Fibroblast of peridontal ligament (primary cell): ENCODE measurements at regions not wholly inside any gene's neighbourhood (a gene's known extent, or its start where the extent isn't known, plus 50 kb on each side); places are given as distances from the start of the nearest gene placed in this dataset.
A peak's percentile ranks its signal among the peaks of the same experiment; 100 is the strongest.

Experiments
- DNase-seq: peaks from one replicate; pipeline ENCODE4 v3.0.0-alpha.2; 2010; ENCODE audit errors: extremely low read depth

- peak; percentile 41 for DNase-seq
Observed at GRCh38 chr16:47779201-47780016, 318.3 kb downstream of the PHKB start.

DNA sequence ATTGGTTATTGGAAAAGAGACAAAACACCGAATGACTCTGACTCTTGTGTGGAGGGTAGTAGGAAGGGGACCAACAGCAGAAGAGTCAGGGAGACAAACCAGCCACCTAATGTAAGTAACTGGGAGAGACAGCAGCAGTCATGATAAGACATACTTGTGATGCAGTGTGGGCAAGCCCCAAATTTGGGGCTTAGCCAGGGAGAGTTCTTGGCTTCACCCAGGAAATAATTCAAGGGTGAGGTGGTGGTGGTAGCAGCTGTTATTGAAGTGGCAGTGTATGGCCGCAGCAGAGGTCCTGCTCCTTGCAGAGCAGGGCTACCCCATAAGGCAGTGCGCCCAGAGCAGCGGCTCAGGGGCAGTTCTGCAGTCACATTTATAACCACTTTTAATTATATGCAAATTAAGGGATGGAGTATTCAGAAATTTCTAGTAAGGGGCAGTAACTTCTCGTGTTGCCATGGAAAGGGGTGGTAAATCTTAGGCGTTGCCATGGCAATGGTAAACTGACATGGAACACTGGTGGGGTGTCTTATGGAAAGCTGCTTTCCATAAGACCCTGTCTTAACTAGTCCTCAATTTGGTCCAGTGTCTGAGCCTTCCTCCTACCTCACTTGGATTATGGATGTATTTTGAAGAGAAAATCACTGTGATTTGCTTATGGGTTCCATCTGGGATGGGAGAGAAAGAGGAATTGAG lies 317.1 kb downstream of the PHKB start:
- DNase-seq: no peak

- peak; percentile 52 for DNase-seq
Observed at GRCh38 chr16:47777220-47777619, 316.1 kb downstream of the PHKB start.

- peak; percentile 42 for DNase-seq
Observed at GRCh38 chr16:47774661-47775060, 313.5 kb downstream of the PHKB start.

DNA sequence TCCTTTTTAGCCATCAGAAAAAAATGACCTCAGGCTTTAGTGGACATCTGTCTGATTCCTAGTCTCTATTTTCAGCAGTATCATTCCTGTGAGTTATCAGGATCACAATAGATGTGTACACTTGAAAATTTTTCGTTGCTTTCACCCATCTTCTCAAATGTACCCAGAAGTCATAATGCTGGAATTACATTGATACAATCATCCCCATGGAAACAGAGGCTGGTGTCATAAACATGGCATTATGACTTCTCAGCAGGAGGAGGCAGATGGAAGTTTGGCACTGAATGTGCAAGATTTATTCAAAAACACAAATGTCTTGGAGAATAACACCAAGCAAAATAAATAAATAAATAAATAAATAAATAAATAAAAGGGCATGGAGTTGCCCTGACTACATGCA lies 292.5 kb downstream of the PHKB start:
- DNase-seq: no peak
